DND-41 (cell line): ENCODE measurements at regions not wholly inside any gene's neighbourhood (a gene's known extent, or its start where the extent isn't known, plus 50 kb on each side); places are given as distances from the start of the nearest gene placed in this dataset.

Experiments used
- ATAC-seq: fragments of 200-7000 bp; cut with Tn5 transposase; 3 replicates; pipeline ENCODE4 v1.9.1; 2021; ENCODE audit warnings: low read depth; ENCODE audit not compliant: insufficient read depth
- DNase-seq: peaks from one replicate; pipeline ENCODE4 v3.0.0-alpha.2; 2020
- H2AFZ ChIP-seq: 2 replicates; pipeline ENCODE4 v1.6.0; 2012; ENCODE audit warnings: low read depth, low read length
- H3K27ac ChIP-seq: 2 replicates; pipeline ENCODE4 v1.5.1; 2012; ENCODE audit warnings: low read length, inconsistent platforms
- H3K27me3 ChIP-seq: fragments of 200-600 bp; sonication (generic); 2 replicates; pipeline ENCODE4 v1.6.0; 2012; ENCODE audit warnings: low read length, mild to moderate bottlenecking, inconsistent platforms; ENCODE audit not compliant: insufficient read depth, poor library complexity
- H3K36me3 ChIP-seq: 2 replicates; pipeline ENCODE4 v1.5.1; 2012; ENCODE audit warnings: low read length, inconsistent platforms; ENCODE audit not compliant: insufficient read depth
- H3K4me1 ChIP-seq: 2 replicates; pipeline ENCODE4 v1.5.1; 2012; ENCODE audit warnings: mild to moderate bottlenecking, low read length; ENCODE audit not compliant: insufficient read depth
- H3K4me2 ChIP-seq: 2 replicates; pipeline ENCODE4 v1.6.0; 2012; ENCODE audit warnings: mild to moderate bottlenecking, moderate library complexity, low read length, inconsistent platforms; ENCODE audit not compliant: insufficient read depth
- H3K4me3 ChIP-seq, 2 experiments: fragments of 200-600 bp in 1 of 2; shearing (Covaris generic) in 1 of 2; 2 replicates each; pipeline ENCODE4 v1.5.1; 2012 to 2016; ENCODE audit warnings: inconsistent platforms in 2 of 2, low read length in 2 of 2, mild to moderate bottlenecking in 2 of 2, low read depth in 1 of 2, moderate library complexity in 1 of 2
- H3K79me2 ChIP-seq: 2 replicates; pipeline ENCODE4 v1.6.0; 2012; ENCODE audit warnings: low read length, inconsistent platforms; ENCODE audit not compliant: insufficient read depth
- H3K9ac ChIP-seq: 2 replicates; pipeline ENCODE4 v1.6.0; 2012; ENCODE audit warnings: low read depth, mild to moderate bottlenecking, inconsistent platforms, low read length, moderate library complexity
- H3K9me3 ChIP-seq: 2 replicates; pipeline ENCODE4 v1.5.1; 2012; ENCODE audit warnings: low read length, moderate library complexity, mild to moderate bottlenecking, inconsistent platforms; ENCODE audit not compliant: insufficient read depth, severe bottlenecking
- H4K20me1 ChIP-seq: 2 replicates; pipeline ENCODE4 v1.6.0; 2012; ENCODE audit warnings: low read length; ENCODE audit not compliant: insufficient read depth
- CTCF ChIP-seq: IDR thresholded peaks from 2 replicates; pipeline ENCODE4 v1.5.1; 2012; ENCODE audit warnings: borderline replicate concordance, low read length, moderate library complexity, mild to moderate bottlenecking; ENCODE audit not compliant: poor library complexity, severe bottlenecking; ENCODE audit errors: extremely low read depth
- EZH2 ChIP-seq: IDR thresholded peaks from 3 replicates; pipeline ENCODE4 v1.6.1; 2012; ENCODE audit warnings: borderline replicate concordance, low read depth, mild to moderate bottlenecking, moderate library complexity, low read length, inconsistent platforms; ENCODE audit not compliant: severe bottlenecking

- no peak overlapping the region for H3K9ac ChIP-seq
- TF ChIP-seq EZH2, result no peak
- no peak for TF ChIP-seq CTCF
- no peak overlapping the region for H3K27ac ChIP-seq
- no peak for DNase-seq
- no peaks in the 10 kb centered on the region for H3K36me3 ChIP-seq
- H3K9me3 ChIP-seq, result no peaks in the 10 kb centered on the region
- no peaks in the 10 kb centered on the region for H3K4me1 ChIP-seq
- no peaks in the 10 kb centered on the region for H3K79me2 ChIP-seq
- H3K4me3 ChIP-seq, result no peak overlapping the region
- no peaks in the 10 kb centered on the region for H3K27me3 ChIP-seq
- no peak overlapping the region for H2AFZ ChIP-seq
- ATAC-seq, result no peak
- no peaks in the 10 kb centered on the region for H4K20me1 ChIP-seq
- H3K4me2 ChIP-seq, result no peak overlapping the region
Measured at GRCh38 chr6:132100388-132100990, 149.3 kb upstream of the CCN2 start.

- DNase-seq (no peak), ATAC-seq (no peak)
- Histone ChIP-seq H3K27ac (no peak overlapping the region), H3K9me3 (no peaks in the 10 kb centered on the region), H3K79me2 (no peaks in the 10 kb centered on the region), H4K20me1 (no peaks in the 10 kb centered on the region), H3K36me3 (no peaks in the 10 kb centered on the region), H3K4me1 (no peaks in the 10 kb centered on the region), H3K9ac (no peak overlapping the region), H3K4me3 (no peak overlapping the region), H2AFZ (no peak overlapping the region), H3K27me3 (no peaks in the 10 kb centered on the region), H3K4me2 (no peak overlapping the region)
- TF ChIP-seq EZH2 (no peak), CTCF (no peak)
Measured at GRCh38 chr6:132096996-132097395, 145.8 kb upstream of the CCN2 start.

GRCh38 chr6:132096245-132096644 lies 145.1 kb upstream of the CCN2 start:
- Histone ChIP-seq H3K27me3 (no peaks in the 10 kb centered on the region), H3K9me3 (no peaks in the 10 kb centered on the region), H3K79me2 (no peaks in the 10 kb centered on the region), H3K4me2 (no peak overlapping the region), H2AFZ (no peak overlapping the region), H4K20me1 (no peaks in the 10 kb centered on the region), H3K9ac (no peak overlapping the region), H3K4me1 (no peaks in the 10 kb centered on the region), H3K4me3 (no peak overlapping the region), H3K27ac (no peak overlapping the region), H3K36me3 (no peaks in the 10 kb centered on the region)
- ATAC-seq, result no peak
- no peak for DNase-seq
- TF ChIP-seq CTCF (no peak), EZH2 (no peak)

- no peaks in the 10 kb centered on the region for H3K36me3 ChIP-seq
- no peak overlapping the region for H3K27ac ChIP-seq
- no peak for TF ChIP-seq EZH2
- TF ChIP-seq CTCF, result no peak
- H3K9me3 ChIP-seq, result no peaks in the 10 kb centered on the region
- no peaks in the 10 kb centered on the region for H3K4me1 ChIP-seq
- no peaks in the 10 kb centered on the region for H3K79me2 ChIP-seq
- H3K27me3 ChIP-seq, result no peaks in the 10 kb centered on the region
- H4K20me1 ChIP-seq, result no peaks in the 10 kb centered on the region
- no peak overlapping the region for H3K4me2 ChIP-seq
- H3K9ac ChIP-seq, result no peak overlapping the region
- no peak for ATAC-seq
- H3K4me3 ChIP-seq, result no peak overlapping the region
- no peak overlapping the region for H2AFZ ChIP-seq
- no peak for DNase-seq
Measured at GRCh38 chr6:132089173-132089572, 138.0 kb upstream of the CCN2 start.
